CD4-positive, CD25-positive, alpha-beta regulatory T cell (primary cell): ENCODE measurements at regions not wholly inside any gene's neighbourhood (a gene's known extent, or its start where the extent isn't known, plus 50 kb on each side); places are given as distances from the start of the nearest gene placed in this dataset.

Experiments used
- ATAC-seq, 2 donors: fragments of 150-1000 bp; cut with Tn5 transposase; one replicate each; pipeline ENCODE4 v1.10.0; 2021; ENCODE audit warnings: low read depth in 2 of 2, moderate number of reproducible peaks in 2 of 2, moderate library complexity in 1 of 2
- DNase-seq, 3 donors: peaks; one replicate each; pipeline versions ENCODE4 v3.0.0 to v3.0.0-alpha.2; 2012 to 2022; ENCODE audit warnings: mixed read lengths in 1 of 3
- H3K27ac ChIP-seq: one replicate; pipeline ENCODE4 v1.7.0; 2013; ENCODE audit warnings: mild to moderate bottlenecking, low read length; ENCODE audit not compliant: insufficient read depth, poor library complexity, severe bottlenecking
- H3K27me3 ChIP-seq: one replicate; pipeline ENCODE4 v1.7.0; 2013; ENCODE audit warnings: low read length; ENCODE audit not compliant: control insufficient read depth, insufficient read depth
- H3K36me3 ChIP-seq: one replicate; pipeline ENCODE4 v1.7.0; 2013; ENCODE audit warnings: mild to moderate bottlenecking, low read length, moderate library complexity; ENCODE audit not compliant: control insufficient read depth, insufficient read depth
- H3K4me1 ChIP-seq: 2 replicates; pipeline ENCODE4 v1.7.0; 2013; ENCODE audit warnings: mild to moderate bottlenecking, low read length; ENCODE audit not compliant: insufficient read depth, control insufficient read depth, poor library complexity, severe bottlenecking
- H3K4me3 ChIP-seq: one replicate; pipeline ENCODE4 v1.7.0; 2013; ENCODE audit warnings: low read depth, mild to moderate bottlenecking, low read length, moderate library complexity
- H3K9me3 ChIP-seq, 2 experiments: 1 replicate in 1 of 2; 2 replicates in 1 of 2; pipeline ENCODE4 v1.7.0; 2013; ENCODE audit warnings: low read length in 2 of 2, mild to moderate bottlenecking in 1 of 2, moderate library complexity in 1 of 2; ENCODE audit not compliant: control insufficient read depth in 2 of 2
- H3K27ac Mint-ChIP-seq, 3 donors: one replicate each; pipeline ENCODE4 v1.8.0; 2020 to 2022; ENCODE audit warnings: mild to moderate bottlenecking in 3 of 3, mixed read lengths in 3 of 3, moderate library complexity in 2 of 3
- H3K27me3 Mint-ChIP-seq: one replicate; pipeline ENCODE4 v1.8.0; 2022; ENCODE audit warnings: mild to moderate bottlenecking, mixed read lengths
- H3K36me3 Mint-ChIP-seq: one replicate; pipeline ENCODE4 v1.8.0; 2020; ENCODE audit warnings: mixed read lengths
- H3K4me1 Mint-ChIP-seq, 4 donors: one replicate each; pipeline ENCODE4 v1.8.0; 2020 to 2022; ENCODE audit warnings: mixed read lengths in 4 of 4, mild to moderate bottlenecking in 1 of 4
- H3K4me3 Mint-ChIP-seq, 4 donors: one replicate each; pipeline ENCODE4 v1.8.0; 2020 to 2022; ENCODE audit warnings: mild to moderate bottlenecking in 4 of 4, mixed read lengths in 4 of 4, moderate library complexity in 3 of 4
- H3K9me3 Mint-ChIP-seq, 7 donors: one replicate each; pipeline ENCODE4 v1.8.0; 2020 to 2022; ENCODE audit warnings: mixed read lengths in 7 of 7, mild to moderate bottlenecking in 3 of 7, moderate library complexity in 2 of 7

GRCh38 chr3:118587037-118587741, 447.5 kb downstream of the IGSF11 start:
- H3K36me3 Mint-ChIP-seq = no peaks in the 10 kb centered on the region
- no peak for DNase-seq
- H3K27ac Mint-ChIP-seq = no peak overlapping the region

GRCh38 chr3:118587847-118588246, 446.8 kb downstream of the IGSF11 start:
- no peaks in the 10 kb centered on the region for H3K9me3 ChIP-seq
- Mint-ChIP-seq H3K36me3 (no peaks in the 10 kb centered on the region), H3K9me3 (peaks cover 0 to 11% (median 1%) of the 10 kb centered on the region in 7 donors), H3K27ac (no peak overlapping the region), H3K27me3 (no peaks in the 10 kb centered on the region), H3K4me3 (no peak overlapping the region), H3K4me1 (no peaks in the 10 kb centered on the region)
- H3K4me1 ChIP-seq = no peaks in the 10 kb centered on the region
- H3K27me3 ChIP-seq = no peaks in the 10 kb centered on the region
- no peak for ATAC-seq
- no peaks in the 10 kb centered on the region for H3K36me3 ChIP-seq
- H3K4me3 ChIP-seq = no peak overlapping the region
- DNase-seq = no peak
- no peak overlapping the region for H3K27ac ChIP-seq

More at GRCh38 chr3:118587037-118587741, 447.5 kb downstream of the IGSF11 start:
- peaks cover 0 to 14% (median 1%) of the 10 kb centered on the region in 7 donors for H3K9me3 Mint-ChIP-seq
- no peaks in the 10 kb centered on the region for H3K4me1 Mint-ChIP-seq
- no peaks in the 10 kb centered on the region for H3K27me3 ChIP-seq
- no peak overlapping the region for H3K4me3 ChIP-seq
- ATAC-seq = no peak
- no peaks in the 10 kb centered on the region for H3K27me3 Mint-ChIP-seq
- no peak overlapping the region for H3K4me3 Mint-ChIP-seq
- H3K4me1 ChIP-seq = no peaks in the 10 kb centered on the region
- H3K27ac ChIP-seq = no peak overlapping the region
- H3K9me3 ChIP-seq = no peaks in the 10 kb centered on the region
- no peaks in the 10 kb centered on the region for H3K36me3 ChIP-seq

GRCh38 chr3:118593277-118593670, 441.4 kb downstream of the IGSF11 start:
- H3K27me3 Mint-ChIP-seq = peaks cover 4% of the 10 kb centered on the region
- no peak overlapping the region for H3K27ac ChIP-seq
- peaks cover 0 to 6% of the 10 kb centered on the region in 2 experiments for H3K9me3 ChIP-seq
- no peak overlapping the region for H3K4me3 Mint-ChIP-seq
- H3K27ac Mint-ChIP-seq = no peak overlapping the region
- DNase-seq = no peak
- no peaks in the 10 kb centered on the region for H3K36me3 ChIP-seq
- ATAC-seq = no peak
- no peaks in the 10 kb centered on the region for H3K27me3 ChIP-seq
- no peaks in the 10 kb centered on the region for H3K4me1 ChIP-seq
- no peak overlapping the region for H3K4me3 ChIP-seq
- no peaks in the 10 kb centered on the region for H3K36me3 Mint-ChIP-seq
- no peaks in the 10 kb centered on the region for H3K4me1 Mint-ChIP-seq
- peaks cover 2 to 17% (median 8%) of the 10 kb centered on the region in 7 donors for H3K9me3 Mint-ChIP-seq

GRCh38 chr3:118597184-118597583, 437.5 kb downstream of the IGSF11 start:
- Histone ChIP-seq H3K36me3 (no peaks in the 10 kb centered on the region), H3K27me3 (no peaks in the 10 kb centered on the region), H3K9me3 (peaks cover 0 to 6% of the 10 kb centered on the region in 2 experiments), H3K4me1 (no peaks in the 10 kb centered on the region), H3K4me3 (no peak overlapping the region), H3K27ac (no peak overlapping the region)
- Mint-ChIP-seq H3K27ac (no peak overlapping the region), H3K4me1 (no peaks in the 10 kb centered on the region), H3K27me3 (peaks cover 4% of the 10 kb centered on the region), H3K4me3 (no peak overlapping the region), H3K9me3 (peaks cover 2 to 14% (median 8%) of the 10 kb centered on the region in 7 donors), H3K36me3 (no peaks in the 10 kb centered on the region)
- DNase-seq (no peak), ATAC-seq (no peak)

- ATAC-seq (no peak), DNase-seq (no peak)
- no peaks in the 10 kb centered on the region for H3K36me3 Mint-ChIP-seq
- H3K27ac Mint-ChIP-seq = no peak overlapping the region
- no peaks in the 10 kb centered on the region for H3K36me3 ChIP-seq
- no peaks in the 10 kb centered on the region for H3K27me3 Mint-ChIP-seq
- H3K27ac ChIP-seq = no peak overlapping the region
- H3K9me3 ChIP-seq = no peaks in the 10 kb centered on the region
- H3K27me3 ChIP-seq = no peaks in the 10 kb centered on the region
- H3K4me1 Mint-ChIP-seq = no peaks in the 10 kb centered on the region
- no peak overlapping the region for H3K4me3 Mint-ChIP-seq
- no peak overlapping the region for H3K4me3 ChIP-seq
- H3K4me1 ChIP-seq = no peaks in the 10 kb centered on the region
- H3K9me3 Mint-ChIP-seq = peaks cover 2 to 12% (median 4%) of the 10 kb centered on the region in 7 donors
These were observed 426.5 kb downstream of the IGSF11 start for GRCh38 chr3:118607915-118608820.

GRCh38 chr3:118618247-118619040, 416.2 kb downstream of the IGSF11 start:
- H3K27me3 Mint-ChIP-seq = no peaks in the 10 kb centered on the region
- no peaks in the 10 kb centered on the region for H3K4me1 Mint-ChIP-seq
- H3K4me1 ChIP-seq = no peaks in the 10 kb centered on the region
- no peak overlapping the region for H3K4me3 ChIP-seq
- ATAC-seq (no peak), DNase-seq (no peak)
- H3K36me3 ChIP-seq = no peaks in the 10 kb centered on the region
- no peaks in the 10 kb centered on the region for H3K36me3 Mint-ChIP-seq
- no peak overlapping the region for H3K27ac Mint-ChIP-seq
- H3K4me3 Mint-ChIP-seq = no peak overlapping the region
- peaks cover 0 to 4% (median 0%) of the 10 kb centered on the region in 7 donors for H3K9me3 Mint-ChIP-seq
- H3K27me3 ChIP-seq = no peaks in the 10 kb centered on the region
- no peaks in the 10 kb centered on the region for H3K9me3 ChIP-seq
- H3K27ac ChIP-seq = no peak overlapping the region

GRCh38 chr3:118626453-118626852, 408.2 kb downstream of the IGSF11 start:
- Histone ChIP-seq H3K36me3 (no peaks in the 10 kb centered on the region), H3K4me1 (no peaks in the 10 kb centered on the region), H3K27ac (no peak overlapping the region), H3K27me3 (no peaks in the 10 kb centered on the region), H3K9me3 (no peaks in the 10 kb centered on the region), H3K4me3 (no peak overlapping the region)
- Mint-ChIP-seq H3K4me1 (no peaks in the 10 kb centered on the region), H3K27ac (no peak overlapping the region), H3K36me3 (no peaks in the 10 kb centered on the region), H3K27me3 (no peaks in the 10 kb centered on the region), H3K9me3 (peaks cover 0 to 5% (median 0%) of the 10 kb centered on the region in 7 donors), H3K4me3 (no peak overlapping the region)
- ATAC-seq (no peak), DNase-seq (no peak)
